Liver (tissue), 2 donors: ENCODE measurements at regions not wholly inside any gene's neighbourhood (a gene's known extent, or its start where the extent isn't known, plus 50 kb on each side); places are given as distances from the start of the nearest gene placed in this dataset.

Experiments
- ATF3 ChIP-seq: IDR thresholded peaks from 2 replicates; pipeline ENCODE4 v1.6.1; 2016; ENCODE audit warnings: antibody characterized with exemption
- GABPA ChIP-seq, 2 donors: IDR thresholded peaks in 1 of 2; conservative IDR thresholded peaks in 1 of 2; 2 replicates each; pipeline ENCODE4 v1.6.1; 2016; ENCODE audit warnings: antibody characterized with exemption in 2 of 2, mild to moderate bottlenecking in 1 of 2, moderate library complexity in 1 of 2
- HNF4A ChIP-seq, 2 donors: conservative IDR thresholded peaks; 2 replicates each; pipeline ENCODE4 v1.6.1; 2016; ENCODE audit warnings: antibody characterized with exemption in 2 of 2, mild to moderate bottlenecking in 2 of 2
- donor health status: healthy.

- no peak for TF ChIP-seq HNF4A (conservative IDR thresholded peaks at IDR 0.05)
- TF ChIP-seq GABPA (IDR thresholded peaks at IDR 0.05 in 1 of 2, conservative IDR thresholded peaks at IDR 0.05 in 1 of 2): no peak
- TF ChIP-seq ATF3: no peak
Measured at GRCh38 chr10:81013771-81014170, 476.1 kb downstream of the SH2D4B start.
